Thyroid gland (tissue), 4 donors: ENCODE measurements at regions not wholly inside any gene's neighbourhood (a gene's known extent, or its start where the extent isn't known, plus 50 kb on each side); places are given as distances from the start of the nearest gene placed in this dataset.

ENCODE experiments used
- DNase-seq, 2 donors: peaks; one replicate each; pipeline ENCODE4 v3.0.0-alpha.2; 2019
- H3K27ac ChIP-seq, 3 donors: fragments of 200-600 bp; sonication (generic); 1 replicate in 2 of 3; 2 replicates in 1 of 3; pipeline ENCODE4 v1.5.1; 2016 to 2019; ENCODE audit warnings: mild to moderate bottlenecking in 1 of 3, moderate library complexity in 1 of 3
- H3K27me3 ChIP-seq: fragments of 200-600 bp; sonication (generic); one replicate; pipeline ENCODE4 v1.5.1; 2019
- H3K36me3 ChIP-seq, 2 donors: fragments of 200-600 bp; sonication (generic); one replicate each; pipeline ENCODE4 v1.5.1; 2016 to 2019
- H3K4me1 ChIP-seq, 2 donors: fragments of 200-600 bp; sonication (generic); one replicate each; pipeline ENCODE4 v1.5.1; 2017 to 2019
- H3K4me3 ChIP-seq, 3 donors: fragments of 200-600 bp; sonication (generic); replicated peaks in 1 of 3; 1 replicate in 2 of 3; 2 replicates in 1 of 3; pipeline ENCODE4 v1.5.1; 2016; ENCODE audit warnings: mild to moderate bottlenecking in 1 of 3
- H3K9me3 ChIP-seq: fragments of 200-600 bp; sonication (generic); one replicate; pipeline ENCODE4 v1.5.1; 2017
- CTCF ChIP-seq, 6 experiments: fragments of 200-600 bp in 3 of 6; fragments of 450-650 bp in 3 of 6; sonication (generic) in 3 of 6; IDR thresholded peaks; one replicate each; pipeline ENCODE4 v1.5.1; 2016 to 2019; ENCODE audit warnings: antibody characterized with exemption in 6 of 6, mild to moderate bottlenecking in 2 of 6, inconsistent platforms in 1 of 6, moderate library complexity in 1 of 6
- POLR2A ChIP-seq, 2 donors: fragments of 450-650 bp; IDR thresholded peaks; one replicate each; pipeline ENCODE4 v1.6.1; 2017; ENCODE audit warnings: antibody characterized with exemption in 2 of 2, mild to moderate bottlenecking in 2 of 2, moderate library complexity in 1 of 2
- WGBS, 2 donors: methylation state at CpG; one replicate each; pipeline ENCODE4 v1.1.5; 2017; 5-methylcytosine and 5-hydroxymethylcytosine counted together
- intact Hi-C: fragments of 100-400 bp; cut with DNase I; formaldehyde crosslinking; loops from one replicate; pipeline ENCODE4 v1.15.1; 2023

DNA sequence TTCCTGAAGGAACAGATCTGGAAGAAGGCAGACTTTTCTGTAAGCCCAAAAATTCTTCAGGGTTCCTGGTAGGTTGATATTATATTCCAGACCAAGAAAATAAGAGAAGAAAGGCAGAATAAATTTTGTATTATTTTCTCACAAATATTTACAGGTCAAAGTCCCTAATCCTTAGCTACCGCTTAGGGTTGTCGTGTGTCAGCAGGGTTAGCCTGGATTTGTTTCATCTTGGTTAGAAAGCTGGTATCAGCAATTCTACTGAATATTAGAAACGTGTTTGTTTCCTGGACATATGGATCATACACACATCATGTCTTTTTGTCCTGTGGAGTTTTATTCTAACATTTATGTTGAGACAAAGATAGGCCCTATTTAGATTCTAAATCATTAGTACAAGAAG is 232.9 kb upstream of the CXXC4 start:
- Histone ChIP-seq H3K4me3 (no peak overlapping the region), H3K4me1 (no peaks in the 10 kb centered on the region), H3K9me3 (no peaks in the 10 kb centered on the region), H3K27ac (no peak overlapping the region), H3K36me3 (no peaks in the 10 kb centered on the region), H3K27me3 (no peaks in the 10 kb centered on the region)
- TF ChIP-seq CTCF (IDR thresholded peaks at IDR 0.05): no peak
- TF ChIP-seq POLR2A (IDR thresholded peaks at IDR 0.05): no peak
- 94 to 96% methylated on average over 3 of the region's 3 CpGs for WGBS, 2 donors
- DNase-seq: no peak
- intact Hi-C loops: no loop called here

- TF ChIP-seq POLR2A (IDR thresholded peaks at IDR 0.05) (no peak), CTCF (IDR thresholded peaks at IDR 0.05) (no peak)
- Histone ChIP-seq H3K27ac (no peak overlapping the region), H3K4me1 (no peaks in the 10 kb centered on the region), H3K4me3 (no peak overlapping the region), H3K9me3 (no peaks in the 10 kb centered on the region), H3K27me3 (no peaks in the 10 kb centered on the region), H3K36me3 (no peaks in the 10 kb centered on the region)
- 77 to 87% methylated on average over 3 of the region's 3 CpGs for WGBS, 2 donors
- intact Hi-C loops: no loop called here
- DNase-seq: no peak
Observed at GRCh38 chr4:104728380-104729122, 233.9 kb upstream of the CXXC4 start.

GRCh38 chr4:104732766-104733165 is 238.1 kb upstream of the CXXC4 start:
- H3K27me3 ChIP-seq: no peaks in the 10 kb centered on the region
- no peak for DNase-seq
- intact Hi-C loops: no loop called here
- H3K9me3 ChIP-seq: no peaks in the 10 kb centered on the region
- TF ChIP-seq POLR2A (IDR thresholded peaks at IDR 0.05) (no peak), CTCF (IDR thresholded peaks at IDR 0.05) (no peak)
- no peaks in the 10 kb centered on the region for H3K4me1 ChIP-seq
- H3K36me3 ChIP-seq: no peaks in the 10 kb centered on the region
- H3K4me3 ChIP-seq: no peak overlapping the region
- H3K27ac ChIP-seq: no peak overlapping the region

DNA sequence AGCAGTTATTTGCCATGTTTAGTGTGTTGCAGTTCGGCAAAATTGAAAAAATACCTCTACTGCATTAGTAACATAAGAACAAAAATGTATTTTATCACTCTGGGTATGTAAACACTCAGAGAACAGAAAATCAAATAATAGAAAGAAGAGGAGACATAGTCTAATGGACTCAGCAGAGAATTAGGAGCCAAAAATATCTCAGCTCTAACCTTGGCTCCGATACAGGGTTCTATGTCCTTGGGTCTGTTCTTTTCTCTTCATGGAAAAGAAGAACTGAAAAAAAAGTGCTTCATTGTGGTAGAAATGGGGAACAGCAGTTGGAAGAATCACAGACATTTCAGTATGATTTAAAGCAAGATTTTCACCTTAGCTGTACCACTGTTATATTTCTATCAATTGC is 240.5 kb upstream of the CXXC4 start:
- no peak for DNase-seq
- Histone ChIP-seq H3K27me3 (no peaks in the 10 kb centered on the region), H3K4me1 (no peaks in the 10 kb centered on the region), H3K4me3 (no peak overlapping the region), H3K36me3 (no peaks in the 10 kb centered on the region), H3K9me3 (no peaks in the 10 kb centered on the region), H3K27ac (no peak overlapping the region)
- WGBS, 2 donors: 82 to 85% methylated on average over 2 of the region's 2 CpGs
- intact Hi-C loops: no loop called here
- no peak for TF ChIP-seq POLR2A (IDR thresholded peaks at IDR 0.05)

DNA sequence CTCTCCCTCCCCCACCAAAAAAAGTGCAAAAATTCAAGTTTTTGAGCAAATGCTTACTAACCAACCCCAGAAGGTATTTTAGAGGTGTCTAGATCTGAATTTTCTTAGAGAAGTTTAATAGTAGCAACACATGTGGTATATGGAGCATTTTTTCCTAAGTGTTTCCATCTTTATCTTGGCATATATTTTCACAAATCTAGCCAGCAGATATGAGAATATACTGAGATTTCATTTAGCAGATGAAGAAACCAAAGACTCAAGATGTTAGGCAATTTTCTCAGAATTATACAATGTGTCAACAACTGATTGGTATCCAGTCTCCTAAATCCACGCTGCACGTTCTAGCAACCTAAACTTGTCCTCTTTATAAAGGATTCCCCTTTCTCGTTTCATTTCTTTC is 245.5 kb upstream of the CXXC4 start:
- 89 to 94% methylated on average over 3 of the region's 3 CpGs for WGBS, 2 donors
- no peaks in the 10 kb centered on the region for H3K4me1 ChIP-seq
- intact Hi-C loops: no loop called here

More for the DNA sequence above, 245.5 kb upstream of the CXXC4 start:
- H3K9me3 ChIP-seq: no peaks in the 10 kb centered on the region
- H3K36me3 ChIP-seq: no peaks in the 10 kb centered on the region
- TF ChIP-seq CTCF (IDR thresholded peaks at IDR 0.05) (no peak), POLR2A (IDR thresholded peaks at IDR 0.05) (no peak)
- DNase-seq: no peak
- H3K27me3 ChIP-seq: no peaks in the 10 kb centered on the region
- no peak overlapping the region for H3K27ac ChIP-seq
- H3K4me3 ChIP-seq: no peak overlapping the region
